Right hindlimb (tissue), 1 donor: ENCODE measurements at regions not wholly inside any gene's neighbourhood (a gene's known extent, or its start where the extent isn't known, plus 50 kb on each side); places are given as distances from the start of the nearest gene placed in this dataset.

Experiments used
- DNase-seq: peaks from one replicate; pipeline ENCODE4 v3.0.0-alpha.2; 2018

GRCh38 chr5:67286006-67286405 is 89.4 kb upstream of the CD180 start:
- no peak for DNase-seq

GRCh38 chr5:67283988-67284487 is 87.4 kb upstream of the CD180 start:
- no peak for DNase-seq

- DNase-seq, result no peak
Measured at GRCh38 chr5:67283275-67283987, 86.8 kb upstream of the CD180 start.

- DNase-seq, result no peak
Measured at GRCh38 chr5:67281874-67282273, 85.3 kb upstream of the CD180 start.

GRCh38 chr5:67273689-67274356 is 77.2 kb upstream of the CD180 start:
- no peak for DNase-seq

- DNase-seq, result no peak
Measured at GRCh38 chr5:67272453-67273130, 76.0 kb upstream of the CD180 start.

GRCh38 chr5:67268231-67269021 is 71.8 kb upstream of the CD180 start:
- DNase-seq, result peak; percentile 97

GRCh38 chr5:67267512-67268216 is 71.1 kb upstream of the CD180 start:
- DNase-seq, result peak; percentile 69

- DNase-seq, result no peak
Measured at GRCh38 chr5:67266654-67267350, 70.2 kb upstream of the CD180 start.

GRCh38 chr5:67265951-67266350 is 69.4 kb upstream of the CD180 start:
- DNase-seq, result no peak

GRCh38 chr5:67263656-67264408 is 67.2 kb upstream of the CD180 start:
- DNase-seq, result no peak

- DNase-seq, result no peak
Measured at GRCh38 chr5:67262956-67263355, 66.4 kb upstream of the CD180 start.

GRCh38 chr5:67262206-67262605 is 65.6 kb upstream of the CD180 start:
- DNase-seq, result no peak

GRCh38 chr5:67259548-67260215 is 63.1 kb upstream of the CD180 start:
- no peak for DNase-seq

GRCh38 chr5:67257500-67257899 is 60.9 kb upstream of the CD180 start:
- DNase-seq, result no peak

GRCh38 chr5:67257077-67257476 is 60.5 kb upstream of the CD180 start:
- no peak for DNase-seq

GRCh38 chr5:67255881-67256280 is 59.3 kb upstream of the CD180 start:
- no peak for DNase-seq

GRCh38 chr5:67253911-67254310 is 57.3 kb upstream of the CD180 start:
- no peak for DNase-seq

- DNase-seq, result peak; percentile 30
Measured at GRCh38 chr5:67249590-67249895, 52.9 kb upstream of the CD180 start.
